ENCODE measurements at regions not wholly inside any gene's neighbourhood (a gene's known extent, or its start where the extent isn't known, plus 50 kb on each side); places are given as distances from the start of the nearest gene placed in this dataset.

DNA sequence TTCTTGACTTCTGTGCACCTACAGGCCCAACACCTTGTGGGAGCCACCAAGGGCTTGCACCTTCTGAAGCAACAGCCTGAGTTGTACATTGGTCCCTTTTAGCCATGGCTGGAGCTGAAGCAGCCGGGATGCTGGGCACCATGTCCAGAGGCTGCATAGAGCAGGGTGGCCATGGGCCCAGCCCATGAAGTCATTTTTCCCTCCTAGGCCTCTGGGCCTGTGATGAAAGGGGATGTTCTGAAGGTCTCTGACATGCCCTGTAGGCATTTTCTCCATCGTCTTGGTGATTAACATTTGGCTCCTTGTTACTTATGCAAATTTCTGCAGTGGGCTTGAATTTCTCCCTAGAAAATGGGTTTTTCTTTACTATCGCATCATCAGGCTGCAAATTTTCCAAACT is 83.1 kb upstream of the ACVR1 start:
- Histone ChIP-seq H3K27me3 (no peaks in the 10 kb centered on the region), H3K9me3 (peaks cover 0 to 40% (median 0%) of the 10 kb centered on the region in 3 donors), H3K4me1 (no peaks in the 10 kb centered on the region), H3K36me3 (no peaks in the 10 kb centered on the region), H3K27ac (no peak overlapping the region), H3K4me3 (no peak overlapping the region)
- no peak for ATAC-seq
- TF ChIP-seq, protein P1, sequence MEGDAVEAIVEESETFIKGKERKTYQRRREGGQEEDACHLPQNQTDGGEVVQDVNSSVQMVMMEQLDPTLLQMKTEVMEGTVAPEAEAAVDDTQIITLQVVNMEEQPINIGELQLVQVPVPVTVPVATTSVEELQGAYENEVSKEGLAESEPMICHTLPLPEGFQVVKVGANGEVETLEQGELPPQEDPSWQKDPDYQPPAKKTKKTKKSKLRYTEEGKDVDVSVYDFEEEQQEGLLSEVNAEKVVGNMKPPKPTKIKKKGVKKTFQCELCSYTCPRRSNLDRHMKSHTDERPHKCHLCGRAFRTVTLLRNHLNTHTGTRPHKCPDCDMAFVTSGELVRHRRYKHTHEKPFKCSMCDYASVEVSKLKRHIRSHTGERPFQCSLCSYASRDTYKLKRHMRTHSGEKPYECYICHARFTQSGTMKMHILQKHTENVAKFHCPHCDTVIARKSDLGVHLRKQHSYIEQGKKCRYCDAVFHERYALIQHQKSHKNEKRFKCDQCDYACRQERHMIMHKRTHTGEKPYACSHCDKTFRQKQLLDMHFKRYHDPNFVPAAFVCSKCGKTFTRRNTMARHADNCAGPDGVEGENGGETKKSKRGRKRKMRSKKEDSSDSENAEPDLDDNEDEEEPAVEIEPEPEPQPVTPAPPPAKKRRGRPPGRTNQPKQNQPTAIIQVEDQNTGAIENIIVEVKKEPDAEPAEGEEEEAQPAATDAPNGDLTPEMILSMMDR (IDR thresholded peaks at IDR 0.05): no peak
- TF ChIP-seq POLR2AphosphoS5 (IDR thresholded peaks at IDR 0.05) (no peak), POLR2A (IDR thresholded peaks at IDR 0.05) (no peak), EP300 (IDR thresholded peaks at IDR 0.05) (no peak)
- 92% methylated on average over 2 of the region's 3 CpGs for WGBS, 2 donors (ENCODE audit: low coverage in 1 of 2)

DNA sequence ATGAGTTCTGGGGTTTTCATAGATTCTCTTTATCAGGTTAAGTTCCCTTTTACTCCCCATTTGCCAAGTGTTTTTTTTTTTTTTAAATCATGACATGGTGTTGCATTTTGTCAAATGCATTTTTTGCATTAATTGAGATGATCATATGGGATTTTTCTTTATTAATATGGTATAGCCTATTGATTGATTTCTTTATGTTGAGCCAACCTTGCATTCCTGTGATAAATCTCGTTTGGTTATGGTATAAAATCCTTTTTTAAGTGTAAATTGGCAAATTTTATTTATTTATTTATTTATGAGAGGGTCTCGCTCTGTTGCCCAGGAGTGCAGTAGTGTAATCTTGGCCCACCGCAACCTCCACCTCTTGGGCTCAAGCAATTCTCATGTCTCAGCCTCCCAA is 81.5 kb upstream of the ACVR1 start:
- WGBS, 2 donors (ENCODE audit: low coverage in 1 of 2): 30% methylated on average over 3 of the region's 3 CpGs; no CpG with 5 or more reads in 1 of the 2 donors
- Histone ChIP-seq H3K4me3 (no peak overlapping the region), H3K36me3 (no peaks in the 10 kb centered on the region), H3K27me3 (no peaks in the 10 kb centered on the region), H3K9me3 (peaks cover 0 to 36% (median 0%) of the 10 kb centered on the region in 3 donors), H3K27ac (no peak overlapping the region), H3K4me1 (no peaks in the 10 kb centered on the region)
- TF ChIP-seq POLR2A (IDR thresholded peaks at IDR 0.05) (no peak), POLR2AphosphoS5 (IDR thresholded peaks at IDR 0.05) (no peak), EP300 (IDR thresholded peaks at IDR 0.05) (no peak)
- TF ChIP-seq, protein P1 (IDR thresholded peaks at IDR 0.05): no peak
- ATAC-seq: no peak

DNA sequence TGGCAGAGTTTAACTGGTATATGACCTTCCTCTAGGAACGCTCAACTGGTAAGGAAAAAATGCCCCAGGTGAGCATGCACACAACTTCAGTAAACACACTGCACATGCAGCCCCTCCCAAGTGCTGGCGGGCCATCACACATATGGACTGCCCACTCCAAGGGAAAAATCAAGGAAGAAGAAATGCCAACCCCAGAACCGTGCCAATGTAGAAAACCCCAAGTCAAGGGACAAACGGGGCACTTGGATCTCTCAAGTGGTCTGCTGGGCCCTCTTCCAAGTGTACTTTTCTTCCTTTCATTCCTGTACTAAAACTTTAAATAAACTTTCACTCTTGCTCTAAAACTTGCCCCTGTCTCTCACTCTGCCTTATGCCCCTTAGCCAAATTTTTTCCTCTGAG is 76.4 kb upstream of the ACVR1 start:
- TF ChIP-seq EP300 (IDR thresholded peaks at IDR 0.05) (no peak), POLR2A (IDR thresholded peaks at IDR 0.05) (no peak), POLR2AphosphoS5 (IDR thresholded peaks at IDR 0.05) (no peak)
- TF ChIP-seq, protein P1 (IDR thresholded peaks at IDR 0.05): no peak
- Histone ChIP-seq H3K27ac (no peak overlapping the region), H3K4me3 (no peak overlapping the region), H3K27me3 (no peaks in the 10 kb centered on the region), H3K4me1 (no peaks in the 10 kb centered on the region), H3K9me3 (peaks cover 0 to 18% (median 0%) of the 10 kb centered on the region in 3 donors), H3K36me3 (no peaks in the 10 kb centered on the region)
- 53 to 63% methylated on average over 2 to 4 of the region's 4 CpGs for WGBS, 2 donors (ENCODE audit: low coverage in 1 of 2)
- ATAC-seq: no peak

DNA sequence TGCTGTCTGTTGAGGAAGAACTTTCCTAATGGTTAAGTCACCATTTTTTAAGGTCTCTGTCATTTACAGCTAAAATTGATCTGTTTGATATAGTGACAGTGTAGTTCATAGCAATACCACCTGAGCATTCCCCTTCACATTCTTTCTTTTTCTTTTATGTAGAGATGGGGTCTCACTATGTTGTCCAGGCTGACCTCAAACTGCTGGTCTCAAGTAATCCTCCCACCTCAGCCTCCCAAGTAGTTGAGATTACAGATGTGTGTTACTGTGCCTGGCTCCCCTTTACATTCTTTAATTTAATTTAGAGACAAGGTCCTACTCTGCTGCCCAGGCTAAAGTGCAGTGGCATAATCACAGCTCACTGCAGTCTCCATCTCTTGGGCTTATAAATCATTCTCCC is 72.7 kb upstream of the ACVR1 start:
- H3K4me3 ChIP-seq: no peak overlapping the region
- no peaks in the 10 kb centered on the region for H3K27me3 ChIP-seq
- no peaks in the 10 kb centered on the region for H3K36me3 ChIP-seq
- no peaks in the 10 kb centered on the region for H3K9me3 ChIP-seq
- TF ChIP-seq POLR2AphosphoS5 (IDR thresholded peaks at IDR 0.05): no peak
- TF ChIP-seq POLR2A (IDR thresholded peaks at IDR 0.05): no peak
- TF ChIP-seq, protein P1 (IDR thresholded peaks at IDR 0.05): no peak
- ATAC-seq: no peak
- no peaks in the 10 kb centered on the region for H3K4me1 ChIP-seq
- H3K27ac ChIP-seq: no peak overlapping the region

DNA sequence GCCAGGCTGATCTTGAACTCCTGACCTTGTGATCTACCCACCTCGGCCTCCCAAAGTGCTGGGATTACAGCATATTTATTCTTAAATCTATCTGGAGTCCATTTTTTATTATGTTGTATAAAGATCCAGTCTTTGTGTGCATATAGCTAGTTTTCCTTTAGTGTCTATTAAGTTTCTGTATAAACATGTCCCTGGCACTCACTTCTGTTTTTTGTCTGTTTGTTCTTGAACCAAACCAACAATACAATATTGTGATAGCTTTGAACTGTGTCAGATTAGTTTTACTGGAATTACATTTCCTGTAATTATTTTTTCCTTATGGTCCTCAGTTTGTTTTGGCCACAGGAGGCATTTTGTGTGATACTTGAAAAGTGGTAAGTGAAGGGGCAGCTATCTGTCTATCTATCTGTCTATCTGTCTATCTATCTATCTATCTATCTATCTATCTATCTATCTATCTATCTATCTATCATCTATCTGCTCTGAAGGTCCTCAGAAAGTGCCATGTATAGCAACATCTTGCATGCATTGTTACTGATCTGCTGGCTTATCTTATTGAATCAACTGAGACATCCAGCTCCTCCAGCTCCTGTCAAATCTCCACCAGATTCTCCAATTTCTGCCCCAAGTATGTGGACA is 70.9 kb upstream of the ACVR1 start:
- no peaks in the 10 kb centered on the region for H3K9me3 ChIP-seq
- no peak overlapping the region for H3K4me3 ChIP-seq
- no peak overlapping the region for H3K27ac ChIP-seq
- no peaks in the 10 kb centered on the region for H3K36me3 ChIP-seq
- 67% methylated on average over 1 of the region's 1 CpG; no CpG with 5 or more reads in 1 of the 2 donors for WGBS, 2 donors (ENCODE audit: low coverage in 1 of 2)
- no peaks in the 10 kb centered on the region for H3K4me1 ChIP-seq
- no peak for ATAC-seq
- TF ChIP-seq, protein P1 (IDR thresholded peaks at IDR 0.05): no peak
- TF ChIP-seq POLR2AphosphoS5 (IDR thresholded peaks at IDR 0.05) (no peak), POLR2A (IDR thresholded peaks at IDR 0.05) (no peak), EP300 (IDR thresholded peaks at IDR 0.05) (no peak)
- no peaks in the 10 kb centered on the region for H3K27me3 ChIP-seq

Data from gastroesophageal sphincter (tissue), 4 donors.